Myocyte (in vitro differentiated cells): ENCODE measurements at regions not wholly inside any gene's neighbourhood (a gene's known extent, or its start where the extent isn't known, plus 50 kb on each side); places are given as distances from the start of the nearest gene placed in this dataset.

Source experiments
- DNase-seq: peaks from one replicate; pipeline ENCODE4 v3.0.0-alpha.2; 2012; ENCODE audit warnings: low read depth

DNA sequence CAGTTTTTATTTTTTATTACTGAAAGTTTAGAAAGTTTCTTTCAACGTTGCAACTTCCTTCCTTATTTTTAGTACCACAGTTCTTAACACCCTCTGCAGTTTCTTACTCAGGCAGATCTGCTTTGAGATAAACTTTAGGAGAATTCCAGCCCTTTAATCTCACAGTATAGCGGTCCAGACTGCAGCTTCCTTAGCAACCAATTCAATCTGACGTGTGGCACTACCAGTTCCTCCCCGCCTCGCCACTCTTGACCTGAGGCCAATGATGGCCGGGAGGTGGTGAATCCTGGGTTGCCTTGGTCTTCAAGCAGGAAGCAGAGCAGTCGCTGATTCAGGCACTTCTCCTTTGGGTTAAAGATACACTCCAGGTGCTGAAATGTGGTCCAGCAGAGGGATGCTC is 334.3 kb upstream of the TRPC7 start:
- DNase-seq: no peak

- no peak for DNase-seq
Measured at GRCh38 chr5:136698970-136699369, 333.6 kb upstream of the TRPC7 start.

- DNase-seq: no peak
Measured at GRCh38 chr5:136694258-136694657, 328.9 kb upstream of the TRPC7 start.

- DNase-seq: no peak
Measured at GRCh38 chr5:136689552-136689951, 324.2 kb upstream of the TRPC7 start.

DNA sequence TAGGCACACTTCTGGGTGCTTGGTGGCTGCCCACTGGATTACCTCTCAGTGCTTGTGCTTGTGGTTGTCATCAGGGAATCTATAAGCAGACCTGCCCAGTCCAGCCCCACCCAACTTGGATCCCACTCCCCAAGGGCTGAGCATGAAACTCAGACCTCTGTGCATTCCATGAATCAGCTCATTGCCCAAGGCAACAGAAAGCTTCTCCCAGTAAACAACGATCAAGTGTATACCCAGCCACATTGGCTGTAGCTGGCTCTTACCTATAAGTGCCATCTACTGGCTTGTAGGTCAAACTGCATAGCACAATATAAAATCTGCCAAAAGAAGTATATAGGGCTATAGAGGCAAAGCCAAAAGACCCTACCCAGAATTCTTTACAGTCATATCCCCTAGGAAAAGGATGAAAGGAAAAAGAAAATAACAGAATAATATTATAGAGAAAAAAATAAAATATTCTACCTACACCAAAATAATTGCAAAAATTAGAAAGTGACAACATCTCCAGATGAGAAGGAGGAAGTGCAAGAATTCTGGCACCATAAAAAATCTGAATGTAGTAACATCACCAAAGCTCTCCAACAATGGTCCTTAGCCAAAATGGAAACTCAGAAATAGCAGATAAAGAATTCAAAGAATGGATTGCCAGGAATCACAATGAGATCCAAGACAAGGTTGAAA is 321.0 kb upstream of the TRPC7 start:
- DNase-seq: peak; percentile 12

- DNase-seq: no peak
Measured at GRCh38 chr5:136682986-136683385, 317.6 kb upstream of the TRPC7 start.

DNA sequence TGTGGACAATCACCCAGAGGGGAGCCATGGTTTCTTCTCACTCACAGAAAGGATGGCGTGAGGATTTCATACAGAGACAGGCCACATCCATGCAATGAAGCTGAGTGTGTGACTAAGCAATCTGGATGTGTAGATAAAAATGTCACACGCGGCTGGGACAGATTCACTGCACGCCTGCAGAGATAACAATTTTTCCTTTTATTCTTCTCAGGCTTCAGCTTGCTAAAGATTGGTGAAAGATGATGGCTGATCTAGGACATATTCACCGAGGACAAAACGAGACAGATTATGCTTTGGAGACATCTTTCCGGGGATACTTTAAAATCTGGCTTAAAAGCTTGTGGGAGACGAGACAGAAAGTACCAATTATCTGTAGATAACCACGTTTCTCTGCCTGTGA is 313.9 kb upstream of the TRPC7 start:
- no peak for DNase-seq

- no peak for DNase-seq
Measured at GRCh38 chr5:136677217-136677616, 311.9 kb upstream of the TRPC7 start.

- DNase-seq: no peak
Measured at GRCh38 chr5:136676685-136677084, 311.3 kb upstream of the TRPC7 start.

DNA sequence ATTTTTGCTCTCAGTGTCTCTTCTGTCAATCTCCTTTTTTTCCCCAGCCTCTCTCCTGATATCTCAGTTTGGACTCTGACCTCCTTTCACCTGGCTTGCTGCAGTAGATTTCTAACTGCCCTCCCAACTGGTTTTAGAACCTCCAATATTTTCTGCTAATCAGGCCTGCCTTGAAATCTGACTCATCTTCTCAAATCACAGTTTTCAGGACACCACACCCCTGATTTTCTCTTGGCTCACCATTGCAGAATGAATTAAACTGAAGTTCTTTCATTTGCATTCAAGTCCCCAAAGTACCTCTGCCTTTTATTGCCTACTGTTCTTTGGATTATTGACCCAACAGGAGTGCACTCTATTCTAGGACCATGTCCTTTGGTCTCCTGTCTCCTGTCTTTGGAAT is 310.4 kb upstream of the TRPC7 start:
- DNase-seq: no peak

GRCh38 chr5:136674178-136674577 is 308.8 kb upstream of the TRPC7 start:
- peak; percentile 44 for DNase-seq

DNA sequence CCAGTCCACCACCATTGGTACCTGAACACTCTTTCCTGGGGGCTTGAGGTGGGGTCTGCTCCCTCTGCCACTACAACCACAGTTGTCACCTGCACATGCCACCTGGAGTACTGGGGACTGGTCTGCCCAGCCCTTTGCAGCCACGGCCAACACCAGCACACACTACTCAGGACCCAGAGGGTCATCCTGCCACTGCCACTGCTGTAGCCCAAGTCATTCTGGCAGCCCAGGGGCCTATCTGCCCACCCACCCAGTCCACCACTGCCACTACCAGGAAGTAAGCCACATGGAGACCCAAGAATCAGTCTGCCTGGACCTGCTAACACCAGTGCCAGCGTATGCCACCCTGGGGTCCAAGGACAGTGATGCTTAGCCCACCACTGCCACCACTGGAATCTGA is 302.4 kb upstream of the TRPC7 start:
- DNase-seq: no peak

DNA sequence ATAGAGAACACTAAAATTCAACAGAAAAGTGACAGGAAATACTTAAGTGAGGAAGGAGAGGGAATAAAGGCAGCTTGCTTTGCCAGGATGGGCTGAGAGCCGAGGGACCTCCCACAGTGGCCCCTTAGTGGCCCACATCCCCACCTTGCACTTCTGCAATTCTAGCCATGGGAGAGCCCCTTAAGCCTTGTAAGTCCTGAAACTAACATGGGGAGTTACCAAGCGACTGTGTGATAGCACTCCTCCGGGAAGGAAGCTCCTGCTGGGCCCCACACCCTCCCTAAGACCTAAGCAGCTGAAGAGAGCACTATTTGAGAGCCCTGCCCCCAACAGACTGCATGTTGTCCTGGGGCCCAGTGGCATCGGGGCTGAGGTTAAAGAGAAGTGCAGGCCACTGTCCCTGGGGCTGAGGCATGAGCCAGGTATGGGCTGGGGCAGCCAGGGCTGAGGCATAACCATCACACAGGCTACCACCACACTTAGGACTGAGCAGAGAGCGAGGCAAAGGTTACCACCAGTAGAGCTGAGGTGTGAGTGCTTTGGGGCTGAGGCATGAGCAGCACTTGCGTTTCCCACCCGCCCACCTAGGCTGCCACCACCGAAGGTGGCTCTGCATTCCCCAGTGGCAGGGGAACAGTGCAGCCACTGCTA is 301.8 kb upstream of the TRPC7 start:
- no peak for DNase-seq

DNA sequence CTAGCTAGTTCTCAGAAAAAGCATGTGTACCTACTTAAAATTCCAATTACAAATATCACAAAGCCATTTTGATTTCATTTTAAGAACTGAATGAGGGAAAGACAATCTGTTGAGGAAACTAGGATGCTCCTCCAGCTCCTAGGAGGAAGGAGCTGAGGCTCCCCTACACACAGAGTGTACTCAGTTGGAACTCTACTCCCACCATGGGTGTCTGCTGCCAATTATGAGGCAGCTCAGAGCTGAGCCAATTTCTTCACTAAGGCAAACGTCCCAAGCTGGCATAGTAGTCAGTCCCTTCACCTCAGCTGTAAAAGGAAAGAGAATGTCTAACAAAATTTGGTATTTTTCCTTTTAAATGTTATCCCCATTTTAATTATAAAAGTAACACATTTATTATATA is 300.0 kb upstream of the TRPC7 start:
- no peak for DNase-seq

DNA sequence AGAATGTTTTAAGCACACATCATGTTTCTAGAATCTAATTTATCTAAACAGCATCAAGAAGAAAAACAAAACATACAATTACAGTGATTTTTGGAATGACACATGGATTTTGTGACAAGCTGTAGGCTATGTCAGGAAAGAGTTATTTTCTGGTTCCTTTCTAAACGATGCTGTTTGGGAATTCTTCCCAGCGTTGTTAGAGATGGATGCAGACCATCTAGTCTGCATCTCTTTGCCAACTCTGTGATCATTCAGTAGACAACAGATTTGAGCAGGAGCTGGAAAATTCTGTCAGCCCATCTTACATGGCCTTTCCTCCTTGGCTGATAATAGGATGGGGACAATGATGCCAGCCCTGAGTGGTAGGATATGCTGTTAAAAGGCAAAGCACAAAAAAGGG is 295.7 kb upstream of the TRPC7 start:
- no peak for DNase-seq

GRCh38 chr5:136656811-136657210 is 291.5 kb upstream of the TRPC7 start:
- DNase-seq: no peak

GRCh38 chr5:136655468-136655867 is 290.1 kb upstream of the TRPC7 start:
- DNase-seq: no peak

DNA sequence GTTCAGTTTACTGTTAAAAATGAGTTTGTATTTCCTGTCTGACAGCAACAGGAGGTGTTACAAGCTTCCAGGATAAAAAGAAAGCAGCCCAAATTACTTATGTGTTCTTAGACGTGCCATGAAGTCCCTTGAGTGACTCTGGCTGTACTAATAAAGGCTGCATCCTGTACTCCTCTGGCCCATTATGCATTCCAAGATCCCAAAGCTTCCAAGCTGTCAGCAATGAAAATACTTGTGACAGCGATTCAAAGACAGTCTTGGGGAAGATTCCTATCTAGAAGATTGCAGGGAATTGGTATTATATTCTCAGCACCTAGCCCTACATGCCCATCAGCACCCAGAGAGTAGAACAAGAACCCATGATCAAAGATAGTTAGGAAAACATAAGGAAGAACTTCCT is 281.6 kb upstream of the TRPC7 start:
- DNase-seq: no peak

DNA sequence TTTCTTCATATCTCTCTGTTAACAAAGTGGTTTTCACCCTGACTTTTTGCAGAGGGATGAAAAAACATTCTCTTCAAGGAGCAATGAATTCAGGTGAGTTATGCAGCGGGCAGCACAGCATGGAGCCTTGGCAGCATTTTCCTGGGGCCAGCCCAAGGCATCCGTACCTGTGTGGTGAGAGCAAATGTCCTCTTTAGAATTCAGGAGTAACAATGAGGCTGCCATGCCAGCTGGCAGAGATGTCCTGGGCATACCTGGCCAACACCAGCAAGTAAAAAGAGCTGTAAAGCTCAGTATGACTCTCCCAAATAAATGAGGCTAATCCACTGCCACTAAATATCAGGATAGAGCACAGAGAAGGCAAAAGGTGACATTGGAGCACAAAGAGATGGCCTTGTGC is 277.6 kb upstream of the TRPC7 start:
- no peak for DNase-seq

DNA sequence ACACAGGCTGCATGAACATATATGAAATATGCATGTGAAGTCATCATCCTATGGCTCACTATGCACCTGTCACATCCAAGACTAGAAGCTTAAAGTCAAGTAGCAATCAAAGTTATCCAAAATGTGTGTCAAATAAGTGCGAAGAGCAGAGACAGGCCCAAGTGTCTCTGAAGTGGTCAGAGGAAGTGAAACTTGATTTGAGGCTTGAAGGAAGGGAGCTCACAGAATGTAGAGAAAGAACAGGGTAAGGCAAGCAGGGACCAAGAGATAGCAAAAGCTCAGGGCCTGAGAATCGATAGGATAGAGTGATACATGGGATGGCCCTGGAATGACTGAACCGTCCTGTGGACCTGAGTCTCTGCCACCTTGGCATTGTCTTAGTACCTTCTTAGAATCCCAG is 274.3 kb upstream of the TRPC7 start:
- no peak for DNase-seq

DNA sequence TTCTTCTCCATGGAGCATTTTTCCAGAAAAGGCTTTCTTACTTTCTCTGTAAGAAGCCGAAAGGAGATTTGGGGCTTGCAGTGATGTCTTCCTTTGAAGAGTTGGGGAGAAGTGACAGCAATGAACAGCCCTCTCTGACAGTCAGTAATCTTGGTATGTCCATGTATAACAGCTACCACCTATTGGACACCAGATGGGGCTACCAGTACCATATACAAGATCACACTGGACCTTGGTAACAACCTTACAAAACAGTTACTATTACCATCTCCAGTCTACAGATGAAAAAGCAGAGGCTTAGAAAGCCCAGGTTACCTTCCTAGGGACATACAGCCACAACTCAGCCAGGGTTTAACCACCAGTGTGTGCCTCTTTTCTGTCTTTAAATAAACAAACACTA is 272.7 kb upstream of the TRPC7 start:
- DNase-seq: peak; percentile 12

DNA sequence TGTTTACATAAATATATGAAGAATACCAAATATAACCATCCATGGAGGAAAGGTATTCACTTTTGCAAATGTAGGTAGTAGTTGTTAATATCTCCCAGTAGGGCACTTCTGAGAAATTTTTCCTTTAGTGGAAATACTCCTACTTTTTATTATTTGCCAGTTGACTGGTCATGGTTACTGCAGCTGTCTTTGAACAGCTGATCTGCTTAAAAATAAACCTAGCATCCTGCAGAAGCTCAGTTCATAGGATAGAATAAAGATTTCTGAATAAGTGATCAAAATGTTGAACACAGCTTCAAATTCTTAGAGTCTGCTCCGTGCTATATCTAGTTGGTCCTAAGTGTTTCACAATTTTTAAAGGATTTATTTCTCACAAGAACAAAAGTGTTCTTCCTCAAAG is 270.7 kb upstream of the TRPC7 start:
- DNase-seq: peak; percentile 56

- DNase-seq: no peak
Measured at GRCh38 chr5:136631186-136631585, 265.8 kb upstream of the TRPC7 start.
